ENCODE measurements at regions not wholly inside any gene's neighbourhood (a gene's known extent, or its start where the extent isn't known, plus 50 kb on each side); places are given as distances from the start of the nearest gene placed in this dataset.

DNA sequence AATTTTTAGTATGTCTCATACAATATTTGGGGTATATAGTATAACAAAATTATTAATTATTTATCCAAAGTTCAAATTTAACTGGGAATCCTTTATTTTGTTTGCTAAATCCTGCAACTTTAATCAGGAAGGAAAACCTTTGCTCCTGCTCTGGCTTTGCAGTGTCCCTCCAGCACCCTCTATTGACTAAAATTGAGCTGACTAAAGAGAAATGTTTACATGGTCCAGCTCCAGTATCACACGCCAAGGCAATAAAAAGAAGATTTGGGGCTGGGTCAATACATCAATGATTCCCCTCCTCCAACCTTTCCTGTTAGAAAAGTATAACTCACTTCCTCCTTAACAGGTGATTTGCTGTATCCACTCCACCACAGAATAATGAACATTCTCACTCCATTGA is 153.0 kb upstream of the LRRC4C start:
- Histone ChIP-seq H3K9me3 (replicated peaks; ENCODE audit: insufficient read depth, low read length) (no peaks in the 10 kb centered on the region), H3K27me3 (replicated peaks; ENCODE audit: insufficient read depth, low read length) (no peaks in the 10 kb centered on the region), H3F3A (ENCODE audit: insufficient read depth, low read length) (no peaks in the 10 kb centered on the region), H3K27ac (ENCODE audit: low read length) (no peak overlapping the region), H2AFZ (ENCODE audit: low read length) (no peak overlapping the region), H3K9me2 (replicated peaks; ENCODE audit: insufficient read depth, low read length) (no peaks in the 10 kb centered on the region), H4K20me1 (ENCODE audit: insufficient read depth, low read length) (no peaks in the 10 kb centered on the region), H3K9ac (ENCODE audit: low read length) (no peak overlapping the region), H3K36me3 (replicated peaks; ENCODE audit: insufficient read depth, low read length) (no peaks in the 10 kb centered on the region), H3K4me3 (ENCODE audit: low read length) (no peak overlapping the region), H3K4me1 (ENCODE audit: low read length) (no peaks in the 10 kb centered on the region), H3K4me2 (ENCODE audit: low read depth, low read length) (no peak overlapping the region), H3K79me2 (ENCODE audit: low read length) (no peaks in the 10 kb centered on the region)
- TF ChIP-seq, protein P1, sequence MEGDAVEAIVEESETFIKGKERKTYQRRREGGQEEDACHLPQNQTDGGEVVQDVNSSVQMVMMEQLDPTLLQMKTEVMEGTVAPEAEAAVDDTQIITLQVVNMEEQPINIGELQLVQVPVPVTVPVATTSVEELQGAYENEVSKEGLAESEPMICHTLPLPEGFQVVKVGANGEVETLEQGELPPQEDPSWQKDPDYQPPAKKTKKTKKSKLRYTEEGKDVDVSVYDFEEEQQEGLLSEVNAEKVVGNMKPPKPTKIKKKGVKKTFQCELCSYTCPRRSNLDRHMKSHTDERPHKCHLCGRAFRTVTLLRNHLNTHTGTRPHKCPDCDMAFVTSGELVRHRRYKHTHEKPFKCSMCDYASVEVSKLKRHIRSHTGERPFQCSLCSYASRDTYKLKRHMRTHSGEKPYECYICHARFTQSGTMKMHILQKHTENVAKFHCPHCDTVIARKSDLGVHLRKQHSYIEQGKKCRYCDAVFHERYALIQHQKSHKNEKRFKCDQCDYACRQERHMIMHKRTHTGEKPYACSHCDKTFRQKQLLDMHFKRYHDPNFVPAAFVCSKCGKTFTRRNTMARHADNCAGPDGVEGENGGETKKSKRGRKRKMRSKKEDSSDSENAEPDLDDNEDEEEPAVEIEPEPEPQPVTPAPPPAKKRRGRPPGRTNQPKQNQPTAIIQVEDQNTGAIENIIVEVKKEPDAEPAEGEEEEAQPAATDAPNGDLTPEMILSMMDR (IDR thresholded peaks at IDR 0.05; ENCODE audit: low read length): peak; percentile 25
- TF ChIP-seq EZH2phosphoT487 (IDR thresholded peaks at IDR 0.05; ENCODE audit: low read length): no peak
- no peak for DNase-seq

DNA sequence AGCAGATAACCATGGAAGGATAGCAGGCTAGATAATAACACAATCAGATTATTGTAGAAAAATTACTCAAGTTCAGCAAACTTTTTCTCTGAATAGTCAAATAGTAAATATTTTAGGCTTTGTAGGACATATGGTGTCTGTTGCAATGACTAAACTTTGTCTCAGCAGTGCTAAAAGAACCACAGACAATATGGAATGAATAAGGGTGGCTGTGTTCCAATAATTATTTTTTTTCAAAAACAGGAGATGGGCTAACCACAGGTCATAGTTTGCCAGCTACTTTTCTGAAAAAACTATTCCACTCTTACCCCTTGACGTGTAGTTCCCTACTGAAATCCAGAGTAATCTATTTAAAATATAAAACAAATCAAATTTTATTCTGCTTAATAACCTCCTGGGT is 153.9 kb upstream of the LRRC4C start:
- DNase-seq: no peak

DNA sequence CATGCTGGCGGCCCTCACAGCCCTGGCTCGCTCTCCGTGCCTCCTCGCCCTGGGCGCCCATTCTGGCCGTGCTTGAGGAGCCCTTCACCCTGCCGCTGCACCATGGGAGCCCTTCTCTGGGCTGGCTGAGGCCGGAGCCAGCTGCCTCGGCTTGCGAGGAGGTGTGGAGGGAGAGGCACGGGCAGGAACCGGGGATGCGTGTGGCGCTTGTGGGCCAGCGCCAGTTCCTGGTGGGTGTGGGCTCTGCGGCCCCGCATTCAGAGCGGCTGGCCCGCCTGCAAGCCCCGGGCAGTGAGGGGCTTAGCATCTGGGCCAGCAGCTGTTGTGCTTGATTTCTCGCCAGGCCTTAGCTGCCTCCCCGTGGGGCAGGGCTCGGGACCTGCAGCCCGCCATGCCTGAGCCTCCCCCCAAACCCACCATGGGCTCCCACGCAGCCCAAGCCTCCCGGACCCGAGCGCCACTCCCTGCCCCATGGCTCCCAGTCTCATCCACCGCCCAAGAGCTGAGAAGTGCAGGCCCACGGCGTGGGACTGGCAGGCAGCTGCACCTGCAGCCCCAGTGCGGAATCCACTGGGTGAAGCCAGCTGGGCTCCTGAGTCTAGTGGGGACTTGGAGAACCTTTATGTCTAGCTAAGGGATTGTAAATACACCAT is 163.4 kb upstream of the LRRC4C start:
- no peak overlapping the region for H2AFZ ChIP-seq (ENCODE audit: low read length)
- no peaks in the 10 kb centered on the region for H3K79me2 ChIP-seq (ENCODE audit: low read length)
- no peaks in the 10 kb centered on the region for H4K20me1 ChIP-seq (ENCODE audit: insufficient read depth, low read length)
- H3K9ac ChIP-seq (ENCODE audit: low read length): no peak overlapping the region
- H3K4me1 ChIP-seq (ENCODE audit: low read length): no peaks in the 10 kb centered on the region
- TF ChIP-seq, protein P1 (IDR thresholded peaks at IDR 0.05; ENCODE audit: low read length): no peak
- TF ChIP-seq EZH2phosphoT487 (IDR thresholded peaks at IDR 0.05; ENCODE audit: low read length) (no peak), EZH2 (optimal IDR thresholded peaks at IDR 0.05; ENCODE audit: low read depth, low read length) (no peak)
- H3K9me3 ChIP-seq (replicated peaks; ENCODE audit: insufficient read depth, low read length): no peaks in the 10 kb centered on the region
- no peaks in the 10 kb centered on the region for H3K27me3 ChIP-seq (replicated peaks; ENCODE audit: insufficient read depth, low read length)
- H3K27ac ChIP-seq (ENCODE audit: low read length): no peak overlapping the region
- H3F3A ChIP-seq (ENCODE audit: insufficient read depth, low read length): no peaks in the 10 kb centered on the region
- no peaks in the 10 kb centered on the region for H3K9me2 ChIP-seq (replicated peaks; ENCODE audit: insufficient read depth, low read length)
- no peak for DNase-seq
- no peak overlapping the region for H3K4me3 ChIP-seq (ENCODE audit: low read length)
- no peaks in the 10 kb centered on the region for H3K36me3 ChIP-seq (replicated peaks; ENCODE audit: insufficient read depth, low read length)
- H3K4me2 ChIP-seq (ENCODE audit: low read depth, low read length): no peak overlapping the region

More for the DNA sequence above, 153.9 kb upstream of the LRRC4C start:
- H3K4me2 ChIP-seq (ENCODE audit: low read depth, low read length): no peak overlapping the region
- no peak overlapping the region for H3K4me3 ChIP-seq (ENCODE audit: low read length)
- H4K20me1 ChIP-seq (ENCODE audit: insufficient read depth, low read length): no peaks in the 10 kb centered on the region
- H3K9me3 ChIP-seq (replicated peaks; ENCODE audit: insufficient read depth, low read length): no peaks in the 10 kb centered on the region
- H3K9ac ChIP-seq (ENCODE audit: low read length): no peak overlapping the region
- H3K4me1 ChIP-seq (ENCODE audit: low read length): no peaks in the 10 kb centered on the region
- H2AFZ ChIP-seq (ENCODE audit: low read length): no peak overlapping the region
- no peak overlapping the region for H3K27ac ChIP-seq (ENCODE audit: low read length)
- H3K27me3 ChIP-seq (replicated peaks; ENCODE audit: insufficient read depth, low read length): no peaks in the 10 kb centered on the region
- no peaks in the 10 kb centered on the region for H3K36me3 ChIP-seq (replicated peaks; ENCODE audit: insufficient read depth, low read length)
- no peaks in the 10 kb centered on the region for H3F3A ChIP-seq (ENCODE audit: insufficient read depth, low read length)
- no peak for TF ChIP-seq EZH2phosphoT487 (IDR thresholded peaks at IDR 0.05; ENCODE audit: low read length)
- TF ChIP-seq, protein P1 (IDR thresholded peaks at IDR 0.05; ENCODE audit: low read length): no peak
- TF ChIP-seq EZH2 (optimal IDR thresholded peaks at IDR 0.05; ENCODE audit: low read depth, low read length): no peak
- no peaks in the 10 kb centered on the region for H3K79me2 ChIP-seq (ENCODE audit: low read length)
- no peaks in the 10 kb centered on the region for H3K9me2 ChIP-seq (replicated peaks; ENCODE audit: insufficient read depth, low read length)

Data from MM.1S (cell line).